H1 (cell line): ENCODE measurements at regions not wholly inside any gene's neighbourhood (a gene's known extent, or its start where the extent isn't known, plus 50 kb on each side); places are given as distances from the start of the nearest gene placed in this dataset.

Experiments
- CTCF ChIA-PET: fragments of 300-600 bp; sonication (Branson Sonifier 250); formaldehyde crosslinking; loops from one replicate; lab custom pipeline; 2021; ENCODE audit not compliant: partially characterized antibody; lab: Charles Lee
- POLR2A ChIA-PET: fragments of 300-600 bp; sonication (Branson Sonifier 250); formaldehyde crosslinking; loops from one replicate; lab custom pipeline; 2021; ENCODE audit warnings: inconsistent platforms; ENCODE audit not compliant: partially characterized antibody; lab: Charles Lee
- DNase-seq, 2 experiments: peaks; one replicate each; pipeline versions ENCODE4 v3.0.0 to v3.0.0-alpha.2; 2010 to 2022; ENCODE audit warnings: low spot score in 2 of 2, low read depth in 1 of 2, mixed read lengths in 1 of 2
- FAIRE-seq: peaks from 2 replicates; lab custom pipeline; 2011; peaks lifted over from hg19 to GRCh38; lab: Jason Lieb, UNC
- H2AFZ ChIP-seq: 2 replicates; pipeline ENCODE4 v1.8.1; 2012; ENCODE audit warnings: low read length, inconsistent platforms
- H2AK5ac ChIP-seq: 2 replicates; pipeline ENCODE4 v1.6.1; 2013; ENCODE audit warnings: low read depth, low read length
- H2BK120ac ChIP-seq: replicated peaks from 2 replicates; pipeline ENCODE3; 2013; ENCODE audit warnings: low read depth, low read length, inconsistent platforms
- H2BK12ac ChIP-seq: 2 replicates; pipeline ENCODE4 v1.6.1; 2013; ENCODE audit warnings: low read depth, low read length
- H2BK15ac ChIP-seq: 2 replicates; pipeline ENCODE4 v1.6.1; 2013; ENCODE audit warnings: low read length
- H2BK20ac ChIP-seq: 2 replicates; pipeline ENCODE4 v1.6.1; 2013; ENCODE audit warnings: low read length
- H2BK5ac ChIP-seq: 2 replicates; pipeline ENCODE4 v1.6.1; 2013; ENCODE audit warnings: low read depth, low read length
- H3K14ac ChIP-seq: 2 replicates; pipeline ENCODE4 v1.6.1; 2013; ENCODE audit warnings: inconsistent platforms; ENCODE audit not compliant: insufficient read length
- H3K18ac ChIP-seq: 2 replicates; pipeline ENCODE4 v1.6.1; 2013; ENCODE audit warnings: low read length; ENCODE audit errors: extremely low read depth
- H3K23ac ChIP-seq: 2 replicates; pipeline ENCODE4 v1.6.1; 2013; ENCODE audit warnings: inconsistent platforms; ENCODE audit not compliant: insufficient read length
- H3K23me2 ChIP-seq: 2 replicates; pipeline ENCODE4 v1.6.1; 2013; ENCODE audit warnings: low read depth, low read length
- H3K27ac ChIP-seq: 2 replicates; pipeline ENCODE4 v1.6.1; 2011; ENCODE audit warnings: low read depth, low read length, inconsistent platforms
- H3K27me3 ChIP-seq, 4 experiments: replicated peaks in 1 of 4; 1 replicate in 1 of 4; 2 replicates in 3 of 4; pipeline versions ENCODE4 v1.6.1 to v1.8.1; 2011 to 2013; ENCODE audit warnings: low read length in 3 of 4, mild to moderate bottlenecking in 3 of 4, inconsistent platforms in 2 of 4, mixed read lengths in 2 of 4, moderate library complexity in 1 of 4; ENCODE audit not compliant: control insufficient read depth in 3 of 4, insufficient read depth in 3 of 4; ENCODE audit errors: extremely low read depth in 1 of 4
- H3K36me3 ChIP-seq, 4 experiments: 2 replicates each; pipeline versions ENCODE4 v1.6.1 to v1.8.1; 2011 to 2013; ENCODE audit warnings: mild to moderate bottlenecking in 4 of 4, low read length in 3 of 4, moderate library complexity in 2 of 4, control low read depth in 1 of 4, inconsistent platforms in 1 of 4; ENCODE audit not compliant: insufficient read depth in 4 of 4, control insufficient read depth in 2 of 4
- H3K4ac ChIP-seq: replicated peaks from 2 replicates; pipeline ENCODE3; 2013; ENCODE audit warnings: low read length, low read depth, mixed read lengths, inconsistent platforms; ENCODE audit not compliant: insufficient read length
- H3K4me1 ChIP-seq, 4 experiments: replicated peaks in 1 of 4; 1 replicate in 1 of 4; 2 replicates in 3 of 4; pipeline versions ENCODE4 v1.6.1 to v1.8.1; 2011 to 2013; ENCODE audit warnings: low read length in 3 of 4, inconsistent platforms in 2 of 4, mixed read lengths in 1 of 4; ENCODE audit not compliant: insufficient read depth in 4 of 4, control insufficient read depth in 3 of 4
- H3K4me2 ChIP-seq, 2 experiments: 2 replicates each; pipeline versions ENCODE4 v1.6.1 to v1.8.1; 2011 to 2013; ENCODE audit warnings: low read depth in 2 of 2, low read length in 2 of 2, control low read depth in 1 of 2, inconsistent platforms in 1 of 2, mild to moderate bottlenecking in 1 of 2; ENCODE audit not compliant: insufficient read depth in 1 of 2
- H3K4me3 ChIP-seq, 4 experiments: fragments of 200-600, 300-600 bp in 1 of 4; sonication (generic), shearing (Covaris generic), sonication (Bioruptor Twin) in 1 of 4; 2 replicates each; pipeline versions ENCODE4 v1.5.1 to v1.8.1; 2011 to 2016; ENCODE audit warnings: low read length in 4 of 4, low read depth in 3 of 4, control low read depth in 2 of 4, inconsistent platforms in 2 of 4, mild to moderate bottlenecking in 2 of 4, mixed read lengths in 1 of 4, moderate library complexity in 1 of 4; ENCODE audit not compliant: insufficient read depth in 2 of 4; ENCODE audit errors: extremely low read depth in 1 of 4
- H3K56ac ChIP-seq: replicated peaks from 2 replicates; pipeline ENCODE3; 2013; ENCODE audit warnings: low read depth, mild to moderate bottlenecking, mixed read lengths, low read length, inconsistent platforms; ENCODE audit not compliant: insufficient read length
- H3K79me1 ChIP-seq: 2 replicates; pipeline ENCODE4 v1.6.1; 2013; ENCODE audit warnings: low read depth, low read length, control low read depth
- H3K79me2 ChIP-seq, 2 experiments: 2 replicates each; pipeline versions ENCODE4 v1.6.1 to v1.8.1; 2012 to 2013; ENCODE audit warnings: low read length in 2 of 2, mild to moderate bottlenecking in 2 of 2, inconsistent platforms in 1 of 2; ENCODE audit not compliant: insufficient read depth in 2 of 2, control insufficient read depth in 1 of 2
- H3K9ac ChIP-seq, 4 experiments: replicated peaks in 1 of 4; 1 replicate in 1 of 4; 2 replicates in 3 of 4; pipeline versions ENCODE4 v1.6.1 to v1.8.1; 2011 to 2013; ENCODE audit warnings: low read depth in 3 of 4, low read length in 3 of 4, control low read depth in 2 of 4, mild to moderate bottlenecking in 2 of 4, moderate library complexity in 2 of 4, inconsistent platforms in 1 of 4; ENCODE audit errors: extremely low read depth in 1 of 4
- H3K9me3 ChIP-seq, 2 experiments: 2 replicates each; pipeline versions ENCODE4 v1.6.1 to v1.8.1; 2012 to 2013; ENCODE audit warnings: mild to moderate bottlenecking in 2 of 2, moderate library complexity in 2 of 2, control low read depth in 1 of 2, inconsistent platforms in 1 of 2, low read depth in 1 of 2, low read length in 1 of 2, mixed read lengths in 1 of 2; ENCODE audit not compliant: insufficient read depth in 2 of 2
- H4K20me1 ChIP-seq, 2 experiments: replicated peaks in 1 of 2; 2 replicates each; pipeline versions ENCODE3 to v1.8.1; 2011 to 2013; ENCODE audit warnings: inconsistent platforms in 2 of 2, low read length in 2 of 2, mild to moderate bottlenecking in 1 of 2; ENCODE audit not compliant: insufficient read depth in 2 of 2, control insufficient read depth in 1 of 2
- H4K5ac ChIP-seq: 2 replicates; pipeline ENCODE4 v1.6.1; 2013; ENCODE audit warnings: low read length, low read depth, mixed read lengths, inconsistent platforms; ENCODE audit not compliant: insufficient read length
- H4K8ac ChIP-seq: 2 replicates; pipeline ENCODE4 v1.8.0; 2013; ENCODE audit warnings: mild to moderate bottlenecking, moderate library complexity, low read length, inconsistent platforms; ENCODE audit not compliant: insufficient read depth; ENCODE audit errors: extremely low read depth
- H4K91ac ChIP-seq: replicated peaks from 2 replicates; pipeline ENCODE3; 2013; ENCODE audit warnings: low read length, mixed read lengths, inconsistent platforms; ENCODE audit not compliant: insufficient read length
- BCL11A ChIP-seq, 2 experiments: IDR thresholded peaks; one replicate each; pipeline ENCODE4 v1.6.1; 2011; ENCODE audit warnings: low read depth in 2 of 2, low read length in 2 of 2, mild to moderate bottlenecking in 2 of 2
- EGR1 ChIP-seq: IDR thresholded peaks from 2 replicates; pipeline ENCODE4 v1.6.1; 2011; ENCODE audit warnings: low read depth, low read length, borderline replicate concordance
- RFX5 ChIP-seq: IDR thresholded peaks from 2 replicates; pipeline ENCODE4 v1.6.1; 2011; ENCODE audit warnings: low read depth, low read length, improper control_type of control experiment, borderline replicate concordance
- WGBS, 2 experiments: shearing (Covaris generic) in 1 of 2; methylation state at CpG; one replicate each; pipeline versions ENCODE4 v1.1.6 to v1.1.7; 2013 to 2015; ENCODE audit warnings: low lambda C conversion rate in 2 of 2, mixed read lengths in 2 of 2, inconsistent platforms in 1 of 2, low coverage in 1 of 2, missing lambda C conversion rate in 1 of 2; ENCODE audit not compliant: insufficient replicate concordance in 2 of 2, insufficient coverage in 1 of 2, insufficient read length in 1 of 2; ENCODE audit errors: extremely low coverage in 1 of 2, missing lambda C conversion rate in 1 of 2; 5-methylcytosine and 5-hydroxymethylcytosine counted together

DNA sequence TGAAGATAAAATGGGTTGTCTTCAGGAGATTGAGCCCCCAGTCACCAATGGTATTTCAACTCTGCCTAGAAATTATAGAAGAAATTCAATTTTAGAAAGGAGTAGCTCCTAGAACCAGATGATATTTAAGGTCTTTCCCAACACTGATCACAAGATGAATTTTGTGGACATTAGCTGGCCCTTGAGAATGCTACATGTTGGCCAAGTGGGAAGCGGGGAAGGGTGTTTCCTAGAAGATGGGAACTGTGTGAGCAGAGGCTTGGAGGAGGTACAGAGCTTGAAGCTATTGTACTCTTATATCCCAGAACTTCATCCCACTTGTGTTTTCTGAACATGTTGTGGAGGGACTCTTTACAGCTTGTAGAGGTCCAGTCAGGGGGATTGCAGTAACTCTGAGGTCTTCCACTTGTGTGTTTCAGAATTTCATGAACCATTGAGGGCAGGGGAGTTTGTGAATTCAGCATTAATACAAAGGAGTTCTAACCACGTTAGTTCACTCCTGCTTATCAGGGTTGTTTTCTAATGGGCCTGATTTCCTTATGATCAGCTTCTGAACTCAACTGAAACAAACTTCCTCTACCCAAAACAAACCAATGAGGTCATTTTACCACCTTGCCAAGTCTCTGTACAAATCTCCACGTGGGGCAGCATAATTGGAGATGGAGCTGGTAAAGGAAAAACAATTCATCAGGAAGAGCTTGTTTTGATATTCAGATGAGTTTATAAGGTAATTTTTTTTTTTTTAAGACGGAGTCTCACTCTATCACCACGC, 152.6 kb upstream of the TPM1 start:
- DNase-seq (no peak), FAIRE-seq (no peak)
- Histone ChIP-seq H3K56ac (no peak overlapping the region), H3K9me3 (no peaks in the 10 kb centered on the region), H3K4ac (no peak overlapping the region), H3K23me2 (no peaks in the 10 kb centered on the region), H3K9ac (no peak overlapping the region), H2AFZ (no peak overlapping the region), H2AK5ac (no peak overlapping the region), H4K91ac (no peak overlapping the region), H3K4me3 (no peak overlapping the region), H2BK120ac (no peak overlapping the region), H2BK12ac (no peak overlapping the region), H2BK15ac (no peak overlapping the region), H3K18ac (no peak overlapping the region), H3K36me3 (no peaks in the 10 kb centered on the region), H2BK20ac (no peak overlapping the region), H4K8ac (no peak overlapping the region), H3K79me2 (no peaks in the 10 kb centered on the region), H3K14ac (no peak overlapping the region), H4K5ac (no peak overlapping the region), H4K20me1 (no peaks in the 10 kb centered on the region), H3K23ac (no peak overlapping the region), H3K4me1 (peaks cover 2 to 16% (median 8%) of the 10 kb centered on the region in 4 experiments), H3K27ac (no peak overlapping the region), H3K4me2 (no peak overlapping the region), H3K27me3 (no peaks in the 10 kb centered on the region), H2BK5ac (no peak overlapping the region), H3K79me1 (no peaks in the 10 kb centered on the region)
- ChIA-PET CTCF (interaction anchor here (0.6 to 1.9 kb wide), 8 partner anchors 9 to 158 kb away, joined by 3 to 6 read pairs (median 4); no protein-coding TSS in a partner anchor), POLR2A (interaction anchor here (1.1 to 3.6 kb wide), 3 partner anchors 37 to 159 kb away, joined by 3 to 14 read pairs (median 3); no protein-coding TSS in a partner anchor)
- 80% methylated on average over 5 of the region's 5 CpGs; no CpG with 5 or more reads in 1 of the 2 experiments for WGBS, 2 experiments
- TF ChIP-seq EGR1: no peak
- TF ChIP-seq BCL11A (IDR thresholded peaks at IDR 0.05; ENCODE audit: low read depth in 2 of 2, low read length in 2 of 2): no peak
- no peak for TF ChIP-seq RFX5
